Astrocyte (in vitro differentiated cells and primary cell): ENCODE measurements at regions not wholly inside any gene's neighbourhood (a gene's known extent, or its start where the extent isn't known, plus 50 kb on each side); places are given as distances from the start of the nearest gene placed in this dataset.
"Not testable (repeated sequence)": the region's sequence is repeated elsewhere in the genome, so short reads cannot be mapped to it uniquely, and the experiment has no call there.

ENCODE experiments used
- DNase-seq: peaks from one replicate; pipeline ENCODE4 v3.0.0-alpha.2; 2010; ENCODE audit warnings: low read depth
- FAIRE-seq: peaks from 2 replicates; lab custom pipeline; 2011; peaks lifted over from hg19 to GRCh38; lab: Jason Lieb, UNC
- H2AFZ ChIP-seq: 2 replicates; pipeline ENCODE4 v1.6.0; 2012; ENCODE audit warnings: low read depth, low read length, inconsistent platforms
- H3K27ac ChIP-seq: 2 replicates; pipeline ENCODE4 v1.5.1; 2011; ENCODE audit warnings: low read depth, low read length, inconsistent platforms
- H3K27me3 ChIP-seq: 2 replicates; pipeline ENCODE4 v1.6.0; 2011; ENCODE audit warnings: low read length, inconsistent platforms; ENCODE audit not compliant: insufficient read depth
- H3K36me3 ChIP-seq: 2 replicates; pipeline ENCODE4 v1.5.1; 2011; ENCODE audit warnings: low read length, inconsistent platforms; ENCODE audit not compliant: insufficient read depth
- H3K4me1 ChIP-seq: 2 replicates; pipeline ENCODE4 v1.5.1; 2011; ENCODE audit warnings: low read length, inconsistent platforms; ENCODE audit not compliant: insufficient read depth
- H3K4me2 ChIP-seq: 2 replicates; pipeline ENCODE4 v1.6.0; 2012; ENCODE audit warnings: low read length, inconsistent platforms
- H3K4me3 ChIP-seq: 2 replicates; pipeline ENCODE4 v1.5.1; 2011; ENCODE audit warnings: low read depth, mild to moderate bottlenecking, low read length, inconsistent platforms; ENCODE audit not compliant: insufficient read depth
- H3K79me2 ChIP-seq: 2 replicates; pipeline ENCODE4 v1.6.0; 2012; ENCODE audit warnings: mild to moderate bottlenecking, low read length, inconsistent platforms; ENCODE audit not compliant: insufficient read depth
- H3K9ac ChIP-seq: 2 replicates; pipeline ENCODE4 v1.6.0; 2012; ENCODE audit warnings: mild to moderate bottlenecking, low read length, inconsistent platforms
- H3K9me3 ChIP-seq: 2 replicates; pipeline ENCODE4 v1.5.1; 2012; ENCODE audit warnings: low read depth, mild to moderate bottlenecking, low read length, inconsistent platforms; ENCODE audit not compliant: insufficient read depth
- H4K20me1 ChIP-seq: 2 replicates; pipeline ENCODE4 v1.6.0; 2012; ENCODE audit warnings: low read length, inconsistent platforms; ENCODE audit not compliant: insufficient read depth
- H3K27ac Mint-ChIP-seq: one replicate; pipeline ENCODE4 v1.8.0; 2021; ENCODE audit warnings: mild to moderate bottlenecking, mixed read lengths; ENCODE audit not compliant: unreplicated experiment
- H3K27me3 Mint-ChIP-seq: one replicate; pipeline ENCODE4 v1.8.0; 2021; ENCODE audit warnings: low read depth, mixed read lengths; ENCODE audit not compliant: unreplicated experiment
- H3K36me3 Mint-ChIP-seq: one replicate; pipeline ENCODE4 v1.8.0; 2021; ENCODE audit warnings: low read depth, mixed read lengths; ENCODE audit not compliant: unreplicated experiment
- H3K4me1 Mint-ChIP-seq: one replicate; pipeline ENCODE4 v1.8.0; 2021; ENCODE audit warnings: low read depth, mixed read lengths; ENCODE audit not compliant: unreplicated experiment
- H3K4me3 Mint-ChIP-seq: one replicate; pipeline ENCODE4 v1.8.0; 2021; ENCODE audit warnings: mild to moderate bottlenecking, moderate library complexity, mixed read lengths; ENCODE audit not compliant: unreplicated experiment
- H3K9me3 Mint-ChIP-seq: one replicate; pipeline ENCODE4 v1.8.0; 2021; ENCODE audit warnings: mild to moderate bottlenecking, mixed read lengths; ENCODE audit not compliant: unreplicated experiment
- CTCF ChIP-seq: IDR thresholded peaks from 2 replicates; pipeline ENCODE4 v1.5.1; 2011; ENCODE audit warnings: low read depth, mild to moderate bottlenecking, inconsistent platforms, low read length, moderate library complexity; ENCODE audit not compliant: insufficient read depth
- EZH2 ChIP-seq: IDR thresholded peaks from 2 replicates; pipeline ENCODE4 v1.6.1; 2012; ENCODE audit warnings: mild to moderate bottlenecking, low read length, inconsistent platforms; ENCODE audit not compliant: insufficient read depth

GRCh38 chr3:166993015-166993630 is 387.0 kb downstream of the ZBBX start:
- Mint-ChIP-seq H3K27me3 (no peaks in the 10 kb centered on the region), H3K4me1 (no peaks in the 10 kb centered on the region), H3K36me3 (no peaks in the 10 kb centered on the region), H3K27ac (no peak overlapping the region), H3K9me3 (no peaks in the 10 kb centered on the region), H3K4me3 (no peak overlapping the region)
- TF ChIP-seq CTCF (no peak), EZH2 (no peak)
- H3K27me3 ChIP-seq, result no peaks in the 10 kb centered on the region
- no peak overlapping the region for H3K9ac ChIP-seq
- H3K9me3 ChIP-seq, result no peaks in the 10 kb centered on the region
- no peaks in the 10 kb centered on the region for H3K4me1 ChIP-seq
- FAIRE-seq (no peak), DNase-seq (no peak)
- no peak overlapping the region for H2AFZ ChIP-seq
- H3K79me2 ChIP-seq, result no peaks in the 10 kb centered on the region
- no peak overlapping the region for H3K4me2 ChIP-seq
- H3K27ac ChIP-seq, result no peak overlapping the region
- H3K4me3 ChIP-seq, result no peak overlapping the region
- H4K20me1 ChIP-seq, result no peaks in the 10 kb centered on the region
- no peaks in the 10 kb centered on the region for H3K36me3 ChIP-seq

- Histone ChIP-seq H3K9me3 (no peaks in the 10 kb centered on the region), H3K4me3 (no peak overlapping the region), H3K27me3 (no peaks in the 10 kb centered on the region), H4K20me1 (no peaks in the 10 kb centered on the region), H3K79me2 (no peaks in the 10 kb centered on the region), H3K9ac (no peak overlapping the region), H3K4me1 (peaks cover 12% of the 10 kb centered on the region), H3K36me3 (no peaks in the 10 kb centered on the region), H2AFZ (no peak overlapping the region), H3K4me2 (no peak overlapping the region), H3K27ac (peak overlapping the region; percentile 11)
- H3K27ac Mint-ChIP-seq, result peak overlapping the region; percentile 29
- peak; percentile 6 for DNase-seq
- no peak overlapping the region for H3K4me3 Mint-ChIP-seq
- no peaks in the 10 kb centered on the region for H3K36me3 Mint-ChIP-seq
- no peaks in the 10 kb centered on the region for H3K9me3 Mint-ChIP-seq
- TF ChIP-seq EZH2 (no peak), CTCF (no peak)
- H3K27me3 Mint-ChIP-seq, result no peaks in the 10 kb centered on the region
- H3K4me1 Mint-ChIP-seq, result peaks cover 17% of the 10 kb centered on the region
- no peak for FAIRE-seq
Measured at GRCh38 chr3:166986000-166986399, 394.1 kb downstream of the ZBBX start.

GRCh38 chr3:166975796-166976195 is 404.3 kb downstream of the ZBBX start:
- H3K79me2 ChIP-seq, H3K4me3 ChIP-seq, H3K36me3 ChIP-seq, H3K27ac Mint-ChIP-seq, H3K9ac ChIP-seq, H3K27me3 ChIP-seq, H3K4me1 ChIP-seq, H3K4me1 Mint-ChIP-seq, H3K4me3 Mint-ChIP-seq, H3K9me3 ChIP-seq, H3K27me3 Mint-ChIP-seq, H3K9me3 Mint-ChIP-seq, H3K27ac ChIP-seq, H3K36me3 Mint-ChIP-seq, H2AFZ ChIP-seq, H3K4me2 ChIP-seq, DNase-seq, FAIRE-seq, H4K20me1 ChIP-seq: not testable (repeated sequence)

GRCh38 chr3:166967714-166968113 is 412.4 kb downstream of the ZBBX start:
- H3K4me3 Mint-ChIP-seq, H3K4me1 ChIP-seq, H3K9me3 Mint-ChIP-seq, H3K36me3 Mint-ChIP-seq, H3K79me2 ChIP-seq, H3K27ac ChIP-seq, H3K4me3 ChIP-seq, H4K20me1 ChIP-seq, H3K4me1 Mint-ChIP-seq, H3K27me3 ChIP-seq, H3K36me3 ChIP-seq, H3K4me2 ChIP-seq, H3K27me3 Mint-ChIP-seq, H3K27ac Mint-ChIP-seq, FAIRE-seq, H3K9me3 ChIP-seq, H3K9ac ChIP-seq, DNase-seq, H2AFZ ChIP-seq: not testable (repeated sequence)
